Vagina (tissue), 2 donors: ENCODE measurements at regions not wholly inside any gene's neighbourhood (a gene's known extent, or its start where the extent isn't known, plus 50 kb on each side); places are given as distances from the start of the nearest gene placed in this dataset.
"Not testable (repeated sequence)": the region's sequence is repeated elsewhere in the genome, so short reads cannot be mapped to it uniquely, and the experiment has no call there.

Experiments
- CTCF ChIP-seq, 3 experiments: fragments of 450-650 bp in 2 of 3; fragments of 200-600 bp in 1 of 3; sonication (generic) in 1 of 3; IDR thresholded peaks; one replicate each; pipeline ENCODE4 v1.5.1; 2017 to 2019; ENCODE audit warnings: antibody characterized with exemption in 3 of 3, mild to moderate bottlenecking in 2 of 3, moderate library complexity in 2 of 3
- POLR2AphosphoS5 ChIP-seq, 2 donors: sonication (generic); formaldehyde crosslinking; IDR thresholded peaks; one replicate each; pipeline ENCODE4 v1.9.0; 2017; ENCODE audit warnings: antibody characterized with exemption in 2 of 2, mild to moderate bottlenecking in 2 of 2, low read depth in 1 of 2; ENCODE audit not compliant: insufficient read depth in 1 of 2

DNA sequence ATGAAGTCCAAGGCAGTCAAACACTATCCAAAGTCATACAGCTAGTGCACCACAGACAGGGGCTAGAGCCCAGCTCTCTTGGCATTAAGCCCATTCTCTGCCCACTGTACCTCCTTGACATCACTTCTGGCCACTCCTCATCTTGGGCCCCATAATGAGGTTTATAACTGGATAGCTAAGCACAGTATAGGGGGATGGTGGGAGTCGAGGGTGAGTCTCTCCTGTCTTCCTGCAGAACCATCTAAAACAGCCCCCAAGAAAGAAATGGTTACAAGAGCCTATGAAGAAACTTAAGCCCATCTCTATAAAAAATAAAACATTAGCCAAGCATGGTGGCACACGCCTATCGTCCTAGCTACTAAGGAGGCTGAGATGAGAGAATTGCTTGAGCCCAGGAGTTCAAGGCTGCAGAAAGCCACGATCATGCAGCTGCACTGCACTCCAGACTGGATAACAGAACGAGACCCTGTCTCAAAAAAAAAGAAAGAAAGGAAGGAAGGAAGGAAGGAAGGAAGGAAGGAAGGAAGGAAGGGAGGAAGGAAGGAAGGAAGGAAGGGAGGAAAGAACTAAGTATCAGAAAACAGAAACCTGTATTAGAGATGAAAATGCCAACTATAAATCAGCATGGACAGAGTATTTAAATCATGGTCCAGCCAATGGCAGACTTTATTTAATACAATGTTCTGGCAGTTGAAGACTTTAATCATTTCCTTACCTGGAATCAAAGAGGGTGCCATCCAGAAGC lies 134.3 kb upstream of the VOPP1 start:
- TF ChIP-seq POLR2AphosphoS5 (IDR thresholded peaks at IDR 0.05; ENCODE audit: insufficient read depth in 1 of 2, low read depth in 1 of 2); CTCF (IDR thresholded peaks at IDR 0.05): not testable (repeated sequence)
